ENCODE measurements at regions not wholly inside any gene's neighbourhood (a gene's known extent, or its start where the extent isn't known, plus 50 kb on each side); places are given as distances from the start of the nearest gene placed in this dataset.

DNA sequence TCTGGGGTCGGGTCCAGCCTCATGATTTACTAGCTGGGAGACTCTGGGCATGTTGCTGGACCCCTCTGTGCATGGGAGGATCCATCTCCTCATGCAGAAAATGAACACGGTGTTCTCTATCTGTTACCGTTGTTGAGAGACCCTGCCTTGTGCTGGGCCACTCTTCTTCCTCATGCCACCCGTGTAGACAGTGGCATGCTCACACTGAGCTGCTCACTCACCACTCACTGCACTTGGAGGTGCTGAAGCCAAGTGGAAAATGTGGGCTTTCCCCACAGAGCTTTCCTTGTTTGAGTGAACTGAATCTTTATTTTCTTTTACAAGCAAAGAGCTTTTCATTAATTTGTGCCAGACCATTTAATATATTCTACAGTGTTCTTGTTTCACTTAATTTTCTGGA, 77.5 kb upstream of the GDF10 start:
- Mint-ChIP-seq H3K4me3 (no peak overlapping the region), H3K36me3 (no peaks in the 10 kb centered on the region), H3K27ac (no peak overlapping the region), H3K9me3 (peaks cover 0 to 3% (median 0%) of the 10 kb centered on the region in 7 donors), H3K4me1 (peaks cover 3% of the 10 kb centered on the region), H3K27me3 (ENCODE audit: low read depth in 3 of 3) (peaks cover 0 to 12% (median 2%) of the 10 kb centered on the region in 3 donors)
- DNase-seq = no peak
- no peaks in the 10 kb centered on the region for H3K36me3 ChIP-seq (replicated peaks in 1 of 2; ENCODE audit: control insufficient read depth in 1 of 2, insufficient read depth in 2 of 2, low read length in 2 of 2)
- H3K27ac ChIP-seq (ENCODE audit: low read depth in 1 of 2, low read length in 2 of 2) = no peak overlapping the region
- no peaks in the 10 kb centered on the region for H3K27me3 ChIP-seq (ENCODE audit: control insufficient read depth in 2 of 2, insufficient read depth in 2 of 2, low read length in 2 of 2)
- H3K4me2 ChIP-seq (replicated peaks; ENCODE audit: extremely low read depth, low read length, poor library complexity, severe bottlenecking) = no peak overlapping the region
- no peak overlapping the region for H3K9ac ChIP-seq (ENCODE audit: insufficient read depth, low read length, poor library complexity, severe bottlenecking)
- intact Hi-C loops (cut with micrococcal nuclease) = no loop called here
- H3K79me2 ChIP-seq (ENCODE audit: insufficient read depth, low read length) = no peaks in the 10 kb centered on the region
- H3K4me1 ChIP-seq (ENCODE audit: control insufficient read depth in 1 of 2, insufficient read depth in 2 of 2, low read length in 2 of 2) = no peaks in the 10 kb centered on the region
- H3K4me3 ChIP-seq (replicated peaks in 1 of 3; ENCODE audit: low read depth in 2 of 3, low read length in 3 of 3) = no peak overlapping the region
- H4K20me1 ChIP-seq (ENCODE audit: insufficient read depth, low read length) = no peaks in the 10 kb centered on the region
- no peaks in the 10 kb centered on the region for H3K9me3 ChIP-seq (replicated peaks in 1 of 2; ENCODE audit: control insufficient read depth in 1 of 2, insufficient read depth in 1 of 2, low read length in 2 of 2)
- WGBS (ENCODE audit: insufficient coverage) = 100% methylated on average over 3 of the region's 4 CpGs
- H2AFZ ChIP-seq (ENCODE audit: insufficient read depth, low read depth, low read length, poor library complexity, severe bottlenecking) = no peak overlapping the region
- TF ChIP-seq, protein P1, sequence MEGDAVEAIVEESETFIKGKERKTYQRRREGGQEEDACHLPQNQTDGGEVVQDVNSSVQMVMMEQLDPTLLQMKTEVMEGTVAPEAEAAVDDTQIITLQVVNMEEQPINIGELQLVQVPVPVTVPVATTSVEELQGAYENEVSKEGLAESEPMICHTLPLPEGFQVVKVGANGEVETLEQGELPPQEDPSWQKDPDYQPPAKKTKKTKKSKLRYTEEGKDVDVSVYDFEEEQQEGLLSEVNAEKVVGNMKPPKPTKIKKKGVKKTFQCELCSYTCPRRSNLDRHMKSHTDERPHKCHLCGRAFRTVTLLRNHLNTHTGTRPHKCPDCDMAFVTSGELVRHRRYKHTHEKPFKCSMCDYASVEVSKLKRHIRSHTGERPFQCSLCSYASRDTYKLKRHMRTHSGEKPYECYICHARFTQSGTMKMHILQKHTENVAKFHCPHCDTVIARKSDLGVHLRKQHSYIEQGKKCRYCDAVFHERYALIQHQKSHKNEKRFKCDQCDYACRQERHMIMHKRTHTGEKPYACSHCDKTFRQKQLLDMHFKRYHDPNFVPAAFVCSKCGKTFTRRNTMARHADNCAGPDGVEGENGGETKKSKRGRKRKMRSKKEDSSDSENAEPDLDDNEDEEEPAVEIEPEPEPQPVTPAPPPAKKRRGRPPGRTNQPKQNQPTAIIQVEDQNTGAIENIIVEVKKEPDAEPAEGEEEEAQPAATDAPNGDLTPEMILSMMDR (IDR thresholded peaks at IDR 0.05) = no peak

DNA sequence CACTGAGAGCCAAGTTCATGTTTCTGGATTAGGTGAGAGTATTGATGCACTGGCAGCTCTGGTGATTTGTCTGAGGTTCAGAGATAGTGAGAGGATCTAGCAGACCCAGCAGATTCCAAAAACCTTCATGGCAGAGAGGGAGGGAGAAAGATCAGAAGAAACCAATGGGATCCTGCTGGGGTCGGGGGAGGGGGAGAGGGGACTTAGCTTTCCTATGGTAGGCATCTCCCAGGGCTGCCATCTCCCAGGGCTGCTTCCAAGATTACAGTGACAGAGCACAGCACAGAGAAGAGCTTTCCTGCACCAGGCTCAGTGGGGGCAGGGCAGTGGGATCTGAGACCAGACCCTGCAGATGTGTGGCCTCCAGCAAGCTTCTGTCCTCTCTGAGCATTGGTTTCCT, 76.8 kb upstream of the GDF10 start:
- no peaks in the 10 kb centered on the region for H3K36me3 ChIP-seq (replicated peaks in 1 of 2; ENCODE audit: control insufficient read depth in 1 of 2, insufficient read depth in 2 of 2, low read length in 2 of 2)
- peaks cover 0 to 13% (median 4%) of the 10 kb centered on the region in 3 donors for H3K27me3 Mint-ChIP-seq (ENCODE audit: low read depth in 3 of 3)
- H2AFZ ChIP-seq (ENCODE audit: insufficient read depth, low read depth, low read length, poor library complexity, severe bottlenecking) = no peak overlapping the region
- no peak overlapping the region for H3K9ac ChIP-seq (ENCODE audit: insufficient read depth, low read length, poor library complexity, severe bottlenecking)
- no peak for DNase-seq
- no peaks in the 10 kb centered on the region for H3K9me3 ChIP-seq (replicated peaks in 1 of 2; ENCODE audit: control insufficient read depth in 1 of 2, insufficient read depth in 1 of 2, low read length in 2 of 2)
- no peaks in the 10 kb centered on the region for H3K79me2 ChIP-seq (ENCODE audit: insufficient read depth, low read length)
- H3K4me2 ChIP-seq (replicated peaks; ENCODE audit: extremely low read depth, low read length, poor library complexity, severe bottlenecking) = no peak overlapping the region
- no peak overlapping the region for H3K4me3 ChIP-seq (replicated peaks in 1 of 3; ENCODE audit: low read depth in 2 of 3, low read length in 3 of 3)
- H3K27ac ChIP-seq (ENCODE audit: low read depth in 1 of 2, low read length in 2 of 2) = no peak overlapping the region
- WGBS (ENCODE audit: insufficient coverage) = 100% methylated on average over 1 of the region's 1 CpG
- no peaks in the 10 kb centered on the region for H4K20me1 ChIP-seq (ENCODE audit: insufficient read depth, low read length)
- no peak overlapping the region for H3K4me3 Mint-ChIP-seq
- no peaks in the 10 kb centered on the region for H3K36me3 Mint-ChIP-seq
- H3K4me1 Mint-ChIP-seq = peaks cover 3% of the 10 kb centered on the region
- TF ChIP-seq, protein P1 (IDR thresholded peaks at IDR 0.05) = no peak
- H3K27me3 ChIP-seq (ENCODE audit: control insufficient read depth in 2 of 2, insufficient read depth in 2 of 2, low read length in 2 of 2) = no peaks in the 10 kb centered on the region
- no peak overlapping the region for H3K27ac Mint-ChIP-seq
- H3K9me3 Mint-ChIP-seq = peaks cover 0 to 3% (median 0%) of the 10 kb centered on the region in 7 donors
- H3K4me1 ChIP-seq (ENCODE audit: control insufficient read depth in 1 of 2, insufficient read depth in 2 of 2, low read length in 2 of 2) = no peaks in the 10 kb centered on the region
- intact Hi-C loops (cut with micrococcal nuclease) = no loop called here
